Erythroblast (primary cell): ENCODE measurements at regions not wholly inside any gene's neighbourhood (a gene's known extent, or its start where the extent isn't known, plus 50 kb on each side); places are given as distances from the start of the nearest gene placed in this dataset.

Experiments used
- GATA1 ChIP-seq: IDR thresholded peaks from 2 replicates; pipeline ENCODE4 v1.6.1; 2011; ENCODE audit warnings: low read depth, mild to moderate bottlenecking, control low read depth, low read length, moderate library complexity
- POLR2A ChIP-seq: IDR thresholded peaks from 2 replicates; pipeline ENCODE4 v1.6.1; 2011; ENCODE audit warnings: mild to moderate bottlenecking, low read length

DNA sequence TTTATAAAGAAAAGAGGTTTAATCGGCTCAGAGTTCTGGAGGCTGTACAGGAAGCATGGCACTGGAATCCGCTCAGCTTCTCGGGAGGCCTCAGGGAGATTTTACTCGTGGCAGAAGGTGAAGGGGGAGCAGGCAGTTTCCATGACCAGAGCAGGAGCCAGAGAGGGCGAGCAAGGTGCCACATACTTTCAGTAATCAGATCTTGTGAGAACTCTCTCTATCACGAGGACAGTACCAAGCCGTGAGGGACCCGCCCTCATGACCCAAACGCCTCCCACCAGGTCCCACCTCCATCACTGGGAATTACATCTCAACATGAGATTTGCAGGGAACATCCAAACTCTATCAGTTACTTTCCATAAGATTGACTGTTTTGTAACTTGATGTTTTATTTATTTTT is 70.7 kb upstream of the SYN2 start:
- TF ChIP-seq POLR2A (no peak), GATA1 (no peak)
